GM19324 (cell line): ENCODE measurements at regions not wholly inside any gene's neighbourhood (a gene's known extent, or its start where the extent isn't known, plus 50 kb on each side); places are given as distances from the start of the nearest gene placed in this dataset.

Experiments used
- ATAC-seq: cut with Tn5 transposase; IDR thresholded peaks from one replicate; pipeline ENCODE4 v1.9.1; 2021; ENCODE audit warnings: mild to moderate bottlenecking, moderate library complexity; ENCODE audit not compliant: unreplicated experiment, low FRiP score

DNA sequence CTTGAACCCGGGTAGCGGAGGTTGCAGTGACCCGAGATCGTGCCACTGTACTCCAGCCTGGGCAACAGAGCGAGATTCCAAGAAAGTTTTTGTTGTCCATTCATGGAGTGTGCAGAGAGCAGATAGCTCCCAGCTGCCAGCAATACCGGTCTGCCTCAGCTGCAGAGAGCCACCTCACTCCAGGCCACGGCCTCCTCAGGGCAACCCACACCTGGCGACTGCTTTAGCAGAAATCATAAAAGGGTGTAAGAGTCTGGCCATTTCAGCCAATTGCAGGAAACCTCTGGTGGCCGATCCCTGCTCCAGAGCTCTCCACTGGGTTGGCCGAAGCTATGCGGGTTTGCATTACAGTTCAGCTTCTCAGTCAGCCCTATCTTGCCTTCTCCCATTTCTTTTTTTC, 227.4 kb upstream of the BCOR start:
- ATAC-seq, result no peak

DNA sequence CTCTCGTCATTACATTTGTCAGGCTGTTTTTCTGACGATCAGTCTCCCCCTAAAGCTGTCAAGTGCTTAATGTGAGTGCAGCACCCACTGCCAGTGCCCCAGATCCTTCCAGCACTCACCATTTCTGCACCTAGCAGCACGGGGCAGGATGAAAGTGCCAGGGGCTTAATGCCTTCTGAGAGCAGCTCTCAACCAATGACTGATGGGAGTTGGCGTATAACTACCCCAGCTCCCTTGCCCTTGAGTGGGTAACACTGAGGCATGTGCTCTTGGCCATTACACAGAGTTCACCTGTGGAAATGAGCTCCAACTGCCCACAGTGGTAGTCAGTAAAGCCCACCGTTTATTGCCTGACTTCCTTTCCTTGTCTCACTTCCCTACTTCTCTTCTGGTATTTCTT, 226.2 kb upstream of the BCOR start:
- no peak for ATAC-seq

DNA sequence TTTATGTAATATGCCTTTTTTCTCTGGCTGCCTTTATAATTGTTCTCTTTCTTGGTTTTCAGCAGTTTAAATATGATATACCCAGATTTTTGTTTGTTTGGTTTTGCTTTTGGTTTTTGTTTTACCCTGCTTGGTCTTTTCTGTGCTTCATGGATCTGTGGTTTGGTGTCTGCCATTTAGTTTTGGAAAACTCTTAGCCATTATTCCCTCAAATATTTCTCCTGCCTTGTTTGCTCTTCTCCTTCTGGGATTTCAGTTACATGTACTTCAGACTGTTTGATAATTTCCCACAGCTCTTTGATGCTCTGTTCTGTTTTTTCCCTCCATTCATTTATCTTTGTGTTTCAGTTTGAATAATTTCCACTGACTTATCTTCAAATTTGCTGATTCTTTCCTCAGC, 223.1 kb upstream of the BCOR start:
- ATAC-seq, result no peak

DNA sequence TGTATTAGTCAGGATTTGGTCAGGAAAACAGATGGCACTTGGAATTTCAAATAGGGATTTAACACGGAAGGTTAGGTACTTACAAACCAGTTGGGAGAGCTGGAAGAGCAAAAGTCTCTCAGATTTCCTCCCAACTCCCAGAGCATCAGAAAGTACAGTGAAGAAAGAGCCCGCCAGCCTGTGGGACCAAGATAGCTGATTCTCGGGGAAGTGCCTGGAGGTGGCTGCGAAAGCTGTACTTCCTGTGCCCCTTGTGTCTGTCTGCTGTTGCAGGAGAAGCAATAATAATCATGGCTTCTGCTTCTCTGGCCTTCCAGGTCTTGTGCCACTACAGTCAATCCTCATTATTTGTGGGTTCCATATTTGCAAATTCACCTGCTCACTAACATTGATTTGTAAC, 221.0 kb upstream of the BCOR start:
- no peak for ATAC-seq

DNA sequence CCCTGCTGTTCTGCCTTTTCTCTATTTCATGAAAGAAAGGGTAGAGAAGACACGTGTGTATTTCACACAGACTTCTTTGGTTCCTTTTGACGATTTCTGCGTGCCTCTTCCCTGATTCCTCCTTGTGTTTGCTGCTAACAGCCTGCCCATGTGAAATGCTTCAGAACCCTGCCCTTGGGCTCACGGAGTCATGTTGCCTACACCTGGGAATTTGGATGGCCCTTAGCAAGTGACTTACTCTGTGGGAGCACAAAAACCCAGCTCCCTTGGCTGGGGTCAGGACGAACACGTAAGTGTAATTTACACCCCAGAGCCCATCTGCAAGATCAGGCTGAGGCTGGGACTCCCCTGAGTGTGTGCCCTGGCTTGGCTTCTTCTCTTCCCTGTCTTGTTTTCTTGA, 220.3 kb upstream of the BCOR start:
- no peak for ATAC-seq

DNA sequence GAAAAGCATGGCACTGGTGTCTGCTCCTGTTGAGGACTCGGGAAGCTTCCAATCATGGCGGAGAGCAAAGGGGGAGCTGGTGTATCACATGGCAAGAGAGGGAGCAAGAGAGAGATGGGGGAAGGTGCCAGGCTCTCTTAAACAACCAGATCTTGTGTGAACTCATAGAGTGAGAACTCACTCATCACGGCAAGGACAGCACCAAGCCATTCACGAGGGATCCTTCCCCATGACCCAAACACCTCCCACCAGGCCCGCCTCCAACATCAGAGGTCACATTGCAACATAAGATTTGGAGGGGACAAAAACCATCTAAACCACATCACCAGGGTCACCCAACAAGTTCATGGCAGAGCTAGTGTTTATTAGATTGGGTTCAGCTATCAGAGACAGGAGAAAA, 218.7 kb upstream of the BCOR start:
- ATAC-seq, result no peak

DNA sequence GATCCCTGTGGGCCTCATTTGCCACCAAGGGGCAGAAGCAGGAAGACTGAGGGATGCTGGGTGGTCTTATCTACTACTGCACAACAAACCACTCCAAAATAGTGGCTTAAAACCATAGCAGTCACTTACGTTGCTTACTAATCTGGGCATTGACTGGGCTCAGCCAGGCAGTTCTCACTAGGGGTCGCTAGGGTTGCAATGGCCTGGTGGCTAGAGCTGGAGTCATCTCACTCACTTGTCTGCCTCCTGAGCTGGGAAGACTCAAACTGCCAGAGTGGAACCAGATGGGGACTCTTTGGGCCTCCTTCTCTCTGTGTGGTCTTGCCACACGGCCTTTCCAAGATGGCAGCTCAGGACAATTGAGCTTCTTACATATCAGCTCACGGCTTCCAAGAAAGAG, 216.3 kb upstream of the BCOR start:
- no peak for ATAC-seq

DNA sequence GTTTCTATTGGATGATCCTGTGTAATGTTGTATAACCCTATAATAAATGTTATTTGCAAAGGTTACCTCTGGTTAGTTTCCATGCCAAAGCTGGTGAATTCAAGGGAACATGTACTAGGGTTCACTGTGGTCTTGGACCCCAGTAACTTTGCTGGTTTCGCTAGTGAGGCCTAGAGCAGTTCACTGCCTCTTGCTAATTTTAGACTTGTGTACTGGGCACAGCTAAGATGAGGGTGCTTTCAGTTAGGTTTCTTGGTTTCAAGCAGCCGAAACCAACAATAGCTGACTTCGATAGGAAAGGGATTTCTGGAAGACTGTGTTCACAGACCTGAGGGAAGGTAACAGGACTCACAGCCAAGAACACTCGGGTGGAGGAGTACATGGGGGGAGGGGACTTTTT, 215.5 kb upstream of the BCOR start:
- ATAC-seq, result no peak

DNA sequence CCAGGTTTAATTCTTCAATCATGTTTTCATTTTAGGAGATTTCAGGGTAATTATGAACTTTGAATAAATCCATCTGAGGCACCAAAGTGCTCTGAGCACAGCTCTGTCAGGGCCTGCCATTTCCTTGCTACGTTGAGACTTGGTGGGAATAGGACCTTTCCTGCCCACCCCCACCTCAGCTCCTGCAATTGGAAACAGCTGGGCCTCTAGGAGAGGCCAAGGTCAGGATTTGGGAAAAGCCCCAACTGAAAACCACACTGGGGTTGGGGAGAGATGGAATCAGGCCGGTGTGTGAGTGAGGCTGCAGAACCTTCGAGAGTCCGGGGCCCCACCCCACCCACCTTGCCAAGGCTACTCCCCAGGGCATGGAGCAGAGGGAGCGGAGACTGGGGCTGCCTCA, 212.7 kb upstream of the BCOR start:
- ATAC-seq, result no peak

DNA sequence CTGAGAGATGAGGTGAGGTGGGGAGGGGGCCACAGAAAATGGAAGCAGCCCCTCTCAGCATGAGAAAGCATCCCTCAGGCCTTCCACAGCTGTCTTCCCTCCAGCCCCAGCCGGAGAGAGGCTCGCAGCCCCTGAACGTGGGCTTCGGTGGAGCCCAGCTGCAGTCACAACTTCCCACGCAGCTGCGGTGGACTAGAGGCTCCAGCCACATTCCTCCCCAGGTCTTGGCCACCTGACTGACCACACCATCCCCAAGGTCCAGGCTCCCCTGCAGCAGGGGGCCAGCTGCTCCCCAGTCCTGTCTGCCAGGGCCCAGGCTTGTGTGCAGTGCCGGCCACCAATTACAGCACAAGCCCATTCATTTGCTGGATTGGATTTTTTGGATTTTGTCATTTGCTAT, 212.3 kb upstream of the BCOR start:
- no peak for ATAC-seq

DNA sequence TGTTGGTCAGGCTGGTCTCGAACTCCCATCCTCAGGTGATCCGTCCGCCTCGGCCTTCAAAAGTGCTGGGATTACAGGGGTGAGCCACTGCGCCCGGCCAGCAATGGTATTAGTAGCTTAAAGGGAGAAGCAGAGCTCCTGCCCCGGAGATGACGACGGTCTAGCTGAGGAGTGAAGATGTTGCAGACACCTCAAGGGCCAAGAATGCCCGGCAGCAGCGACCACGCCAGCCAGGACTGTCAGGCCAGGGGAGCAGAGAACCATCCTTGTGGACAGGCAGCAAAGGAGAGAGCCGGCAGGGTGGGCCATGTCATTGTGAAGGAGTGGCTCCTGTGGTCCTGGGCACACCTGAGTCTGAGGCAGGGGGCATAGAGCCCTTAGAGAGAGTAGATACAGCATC, 210.1 kb upstream of the BCOR start:
- ATAC-seq, result no peak

DNA sequence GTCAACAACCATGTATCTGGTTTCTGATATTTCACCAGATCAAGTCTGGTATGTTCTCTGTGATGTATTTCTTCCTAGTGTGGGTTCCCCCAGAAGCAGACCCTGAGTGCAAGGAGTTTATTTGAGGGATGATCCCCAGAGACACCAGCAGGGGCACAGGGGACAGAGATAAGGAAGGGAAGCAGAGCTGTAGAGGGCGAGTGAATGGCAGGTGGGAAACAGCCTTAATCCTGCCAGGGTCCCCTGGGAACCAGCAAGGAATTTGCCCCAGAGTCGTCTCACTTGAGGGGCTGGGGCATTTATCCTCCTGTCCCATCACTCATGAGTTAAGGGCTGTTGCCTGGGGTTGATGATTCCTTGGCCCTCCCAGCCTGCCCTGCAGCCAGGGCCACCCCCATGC, 206.4 kb upstream of the BCOR start:
- no peak for ATAC-seq

DNA sequence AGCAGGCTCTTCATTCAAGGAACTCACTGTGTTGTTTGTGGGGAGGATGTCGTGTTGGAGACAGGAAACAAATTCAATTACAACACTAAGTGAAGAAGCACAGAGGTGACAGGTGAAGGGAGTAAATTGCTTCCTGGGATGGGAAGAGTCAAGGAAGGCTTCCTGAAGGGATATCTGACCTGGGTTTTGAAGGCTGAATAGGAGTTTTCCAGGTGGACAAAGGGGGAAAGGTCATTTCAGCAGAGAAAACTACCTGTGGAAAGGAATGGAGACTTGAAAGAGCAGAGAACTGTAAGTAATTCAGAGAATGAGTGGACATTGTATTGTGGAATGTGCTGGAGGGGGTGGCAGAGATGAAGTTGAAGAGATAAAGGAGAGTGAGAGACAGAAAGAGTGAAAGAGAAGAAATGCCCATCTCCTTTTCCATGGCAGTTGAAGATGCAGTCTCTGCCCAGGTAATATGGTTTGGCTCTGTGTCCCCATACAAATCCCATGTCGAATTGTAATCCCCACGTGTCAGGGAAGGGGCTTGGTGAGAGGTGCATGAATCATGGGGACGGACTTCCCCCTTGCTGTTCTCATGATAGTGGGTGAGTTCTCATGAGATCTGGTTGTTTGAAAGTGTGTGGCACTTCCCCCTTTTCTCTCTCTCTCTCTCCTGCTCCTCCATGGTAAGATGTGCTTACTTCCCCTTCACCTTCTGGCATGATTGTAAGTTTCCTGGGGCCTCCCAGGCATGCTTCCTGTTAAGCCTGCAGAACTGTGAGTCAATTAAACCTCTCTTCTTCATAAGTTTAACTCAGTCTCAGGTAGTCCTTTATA, 205.7 kb upstream of the BCOR start:
- no peak for ATAC-seq

DNA sequence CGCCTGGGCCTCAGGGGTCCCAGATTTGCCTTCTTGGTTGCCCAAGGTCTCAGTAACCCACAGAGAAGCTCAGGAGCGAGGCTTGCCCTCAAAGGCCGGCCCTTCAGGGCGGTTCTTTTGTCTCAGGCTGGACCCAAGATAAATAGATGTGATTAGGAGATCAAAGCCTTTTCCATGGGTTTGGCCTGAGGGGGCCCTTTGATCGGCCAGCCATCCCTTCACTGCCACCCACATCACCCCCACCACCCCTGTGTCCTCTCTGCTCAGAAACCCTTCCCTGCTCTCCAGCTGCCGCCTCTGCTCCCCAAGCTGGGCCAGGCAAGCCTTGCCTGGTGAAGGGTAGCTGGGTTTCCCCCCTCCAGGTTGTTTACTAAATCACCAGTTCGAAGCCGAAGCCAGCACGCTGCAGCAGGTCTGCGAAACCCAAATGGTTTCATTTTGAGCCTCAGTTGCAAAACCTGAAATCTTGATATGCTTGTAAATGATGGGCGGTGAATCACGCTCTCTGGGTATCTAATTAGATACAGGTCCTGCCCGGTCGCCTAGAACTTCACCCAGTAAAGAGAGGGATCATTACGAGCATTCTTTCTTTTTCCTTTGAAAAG, 202.6 kb upstream of the BCOR start:
- no peak for ATAC-seq

DNA sequence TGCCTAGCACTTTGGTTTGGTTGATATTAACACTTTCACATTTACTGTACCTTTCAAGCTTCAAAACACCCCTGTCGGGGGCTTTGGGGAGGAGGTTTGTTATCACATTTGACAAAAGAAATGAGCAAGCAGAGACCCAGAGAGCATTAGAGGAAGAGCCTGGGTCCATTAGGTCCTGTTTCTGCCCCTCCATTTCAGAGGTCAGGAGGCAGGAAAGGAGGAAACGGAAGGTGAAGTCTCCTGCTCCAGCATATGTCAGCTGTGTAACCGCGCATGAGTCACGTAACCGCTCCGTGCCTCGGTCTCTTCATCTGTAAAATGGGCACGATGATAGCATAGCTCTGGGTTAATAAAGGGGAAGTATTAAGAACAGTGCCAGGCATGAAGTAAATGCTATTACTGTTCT, 201.9 kb upstream of the BCOR start:
- no peak for ATAC-seq

DNA sequence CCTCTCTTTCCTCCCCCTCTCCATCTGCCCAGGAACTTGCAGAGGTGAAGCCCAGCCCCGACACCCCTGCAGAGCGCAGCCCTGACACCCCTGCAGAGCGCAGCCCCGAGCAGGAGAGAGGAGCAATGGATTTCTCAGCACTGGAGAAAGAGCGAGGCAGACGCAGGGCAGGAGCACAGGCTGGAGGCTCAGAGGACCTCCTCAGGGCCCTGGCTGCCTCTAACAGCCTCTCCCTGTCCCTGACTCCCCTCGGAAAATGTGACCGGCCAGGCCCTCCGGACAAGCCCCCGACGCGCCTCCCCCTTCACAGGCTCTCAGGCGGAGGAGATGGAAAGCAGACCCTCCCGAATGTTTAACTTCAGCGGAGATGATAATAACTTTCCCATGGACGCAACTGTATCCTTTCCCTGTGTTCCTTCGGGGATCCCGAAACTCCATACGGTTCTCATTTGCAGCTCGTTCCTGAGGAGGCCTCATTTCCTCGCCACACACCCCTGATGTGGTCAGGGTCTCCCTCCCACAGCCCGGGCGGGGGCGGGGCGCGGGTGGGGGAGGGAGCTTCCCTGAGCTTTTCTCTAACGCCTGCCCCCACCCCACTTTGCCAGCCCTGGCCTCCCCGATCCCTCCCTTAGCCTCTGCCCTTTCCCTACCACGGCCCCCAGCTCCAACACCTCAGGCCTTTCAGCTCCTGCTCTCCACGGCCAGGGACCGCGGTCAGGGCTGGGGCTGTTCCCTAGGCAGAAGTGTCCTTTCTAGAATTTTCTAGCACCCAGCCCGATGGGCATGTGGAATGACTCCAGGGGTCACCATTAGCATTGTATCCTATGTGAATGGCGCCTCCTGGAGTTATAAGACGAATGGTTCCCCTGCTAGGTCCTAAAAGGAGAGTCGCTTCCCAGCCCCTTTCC, 201.1 kb upstream of the BCOR start:
- no peak for ATAC-seq

DNA sequence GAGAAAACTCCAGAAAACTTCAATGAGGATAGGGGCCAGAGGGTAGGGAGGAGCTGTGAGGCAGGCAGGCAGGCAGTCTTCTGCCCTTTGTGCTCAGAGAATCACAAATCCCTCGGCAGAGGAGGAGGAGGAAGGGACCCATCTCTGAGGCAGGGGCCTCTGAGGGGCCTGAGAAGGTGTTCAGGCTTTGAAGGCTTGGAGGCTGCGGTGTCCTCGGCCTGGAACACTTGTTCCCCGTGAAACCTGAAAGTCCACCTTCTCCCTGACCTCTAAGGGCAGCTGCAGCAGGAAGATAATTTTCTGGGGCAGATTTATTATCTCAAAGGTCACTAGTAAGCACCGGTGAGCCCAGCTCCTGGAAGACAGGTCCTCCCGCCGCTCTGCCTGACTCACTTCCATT, 200.3 kb upstream of the BCOR start:
- ATAC-seq, result no peak

DNA sequence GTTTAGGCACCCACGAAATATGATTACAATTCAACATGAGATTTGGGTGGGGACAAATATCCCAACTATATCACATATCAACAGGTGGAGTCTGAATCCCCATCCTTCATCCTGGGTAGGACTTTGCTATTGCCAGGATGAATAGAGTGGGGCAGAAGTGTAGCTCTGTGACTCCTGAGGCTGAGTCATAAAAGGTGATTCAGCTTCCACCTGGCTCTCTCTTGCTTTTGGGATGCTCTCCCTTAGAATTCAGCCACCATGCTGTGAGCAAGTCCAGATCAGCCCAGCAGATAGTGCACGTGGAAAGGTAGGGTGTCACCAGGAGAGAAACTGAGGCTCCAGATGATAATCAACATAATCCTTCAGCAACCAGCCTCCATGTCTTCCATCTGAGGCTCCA, 193.8 kb upstream of the BCOR start:
- no peak for ATAC-seq

DNA sequence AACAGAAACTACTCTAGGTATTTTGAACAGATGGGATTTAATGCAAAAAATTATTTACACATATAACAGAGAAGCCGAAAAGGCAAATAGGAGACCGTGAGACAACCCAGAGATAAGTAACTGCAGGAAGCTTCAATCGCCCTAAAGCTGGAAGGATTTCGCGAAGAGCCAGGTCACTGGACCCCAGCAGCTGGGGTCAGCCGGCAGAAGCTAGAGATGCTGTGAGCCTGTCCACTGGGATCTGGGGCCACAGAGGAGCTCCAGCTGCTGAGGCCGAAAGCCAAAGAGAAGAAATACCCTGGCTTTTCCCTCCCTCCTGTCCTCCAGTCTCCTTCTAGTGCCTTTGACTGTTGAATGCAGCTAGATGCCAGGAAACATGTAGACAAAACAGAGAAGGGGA, 192.8 kb upstream of the BCOR start:
- ATAC-seq, result no peak

DNA sequence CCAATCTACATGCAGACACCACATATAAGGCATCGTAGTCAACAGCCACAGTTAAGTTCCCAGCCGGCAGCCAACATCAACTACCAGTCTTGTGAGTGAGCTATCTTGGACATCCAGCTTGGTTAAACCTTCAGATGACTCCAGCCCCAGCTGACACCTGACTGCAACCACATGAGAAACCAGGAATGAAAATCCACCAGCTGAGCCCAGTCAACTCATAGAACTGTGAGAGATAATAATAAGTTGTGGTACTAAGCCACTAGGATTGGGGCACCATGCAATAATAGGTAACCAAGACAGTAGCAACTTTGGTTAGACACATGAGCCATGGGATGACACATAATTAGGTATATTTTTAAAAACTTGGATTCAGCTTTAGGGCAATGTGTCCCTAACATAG, 188.1 kb upstream of the BCOR start:
- no peak for ATAC-seq

DNA sequence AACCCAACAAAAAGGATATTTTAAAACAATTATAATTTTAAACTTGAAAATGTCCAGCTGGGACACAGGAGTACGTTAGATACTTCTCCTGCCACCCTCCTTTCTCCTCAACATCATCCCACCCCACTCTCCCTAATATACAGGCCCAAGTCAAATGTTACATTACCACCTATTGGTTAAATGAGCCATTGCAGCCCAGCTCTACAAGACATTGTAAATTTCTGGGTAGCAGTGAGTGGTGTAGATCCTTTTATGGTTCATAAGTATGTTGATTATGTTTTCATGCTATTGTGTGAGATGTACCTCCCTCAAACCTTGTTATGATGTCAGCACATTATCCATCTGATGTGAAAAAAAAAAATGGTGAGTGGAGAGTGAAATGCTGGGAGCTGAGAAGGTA, 187.1 kb upstream of the BCOR start:
- no peak for ATAC-seq

DNA sequence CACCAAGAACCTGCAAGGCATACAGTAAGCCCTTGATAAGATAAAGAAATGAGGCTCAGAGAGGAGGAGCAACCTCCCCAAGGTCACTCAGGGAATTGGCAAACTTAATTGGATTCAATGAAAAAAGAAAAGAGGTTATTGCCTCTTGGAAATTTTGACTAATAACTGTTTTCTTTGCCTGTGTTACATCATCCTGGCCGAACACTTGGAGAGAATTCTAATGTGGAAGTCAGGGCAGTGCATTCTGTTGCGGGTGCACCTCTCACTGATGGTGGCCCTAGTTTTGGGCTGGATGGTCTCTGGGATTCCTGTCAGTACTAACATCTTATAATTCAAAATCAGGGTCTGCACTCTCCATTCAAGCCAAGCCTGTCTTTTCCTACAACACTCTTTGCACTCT, 186.2 kb upstream of the BCOR start:
- ATAC-seq, result no peak
